Fibroblast of villous mesenchyme (primary cell): ENCODE measurements at regions not wholly inside any gene's neighbourhood (a gene's known extent, or its start where the extent isn't known, plus 50 kb on each side); places are given as distances from the start of the nearest gene placed in this dataset.

Experiments used
- DNase-seq: peaks from one replicate; pipeline ENCODE4 v3.0.0-alpha.2; 2010; ENCODE audit warnings: low read depth
- H3K4me3 ChIP-seq: 2 replicates; pipeline ENCODE4 v1.5.1; 2011; ENCODE audit warnings: low read depth, mild to moderate bottlenecking, low read length
- CTCF ChIP-seq: IDR thresholded peaks from 2 replicates; pipeline ENCODE4 v1.5.1; 2012; ENCODE audit warnings: low read depth, mild to moderate bottlenecking, low read length; ENCODE audit not compliant: insufficient read depth

- TF ChIP-seq CTCF = no peak
- DNase-seq = no peak
- no peak overlapping the region for H3K4me3 ChIP-seq
Measured at GRCh38 chr17:34121311-34121710, 133.8 kb upstream of the CCL2 start.

- DNase-seq = no peak
- H3K4me3 ChIP-seq = no peak overlapping the region
- TF ChIP-seq CTCF = no peak
Measured at GRCh38 chr17:34122515-34122914, 132.6 kb upstream of the CCL2 start.

- DNase-seq = no peak
- no peak for TF ChIP-seq CTCF
- no peak overlapping the region for H3K4me3 ChIP-seq
Measured at GRCh38 chr17:34125010-34125409, 130.1 kb upstream of the CCL2 start.

- TF ChIP-seq CTCF = no peak
- H3K4me3 ChIP-seq = no peak overlapping the region
- no peak for DNase-seq
Measured at GRCh38 chr17:34125921-34126320, 129.2 kb upstream of the CCL2 start.

GRCh38 chr17:34126496-34126895 lies 128.6 kb upstream of the CCL2 start:
- TF ChIP-seq CTCF = no peak
- no peak for DNase-seq
- no peak overlapping the region for H3K4me3 ChIP-seq

GRCh38 chr17:34126965-34127364 lies 128.1 kb upstream of the CCL2 start:
- H3K4me3 ChIP-seq = no peak overlapping the region
- no peak for DNase-seq
- TF ChIP-seq CTCF = no peak

- DNase-seq = no peak
- H3K4me3 ChIP-seq = no peak overlapping the region
- no peak for TF ChIP-seq CTCF
Measured at GRCh38 chr17:34130544-34130943, 124.5 kb upstream of the CCL2 start.
